Smooth muscle cell (in vitro differentiated cells): ENCODE measurements at regions not wholly inside any gene's neighbourhood (a gene's known extent, or its start where the extent isn't known, plus 50 kb on each side); places are given as distances from the start of the nearest gene placed in this dataset.
A peak's percentile ranks its signal among the peaks of the same experiment; 100 is the strongest.

Experiments
- DNase-seq: peaks from one replicate; lab custom pipeline; 2025; ENCODE audit not compliant: unreplicated experiment; lab: John Stamatoyannopoulos, UW
- H2AFZ ChIP-seq: fragments of 200-600 bp; sonication (generic); 2 replicates; pipeline ENCODE4 v1.6.0; 2016; ENCODE audit warnings: antibody characterized with exemption, low read depth, mild to moderate bottlenecking
- H3F3A ChIP-seq: fragments of 200-600 bp; sonication (generic); 2 replicates; pipeline ENCODE4 v1.6.0; 2017; ENCODE audit warnings: antibody characterized with exemption, low read depth
- H3K27ac ChIP-seq: fragments of 200-600 bp; sonication (generic); 2 replicates; pipeline ENCODE4 v1.5.1; 2016; ENCODE audit warnings: low read depth, mild to moderate bottlenecking
- H3K27me3 ChIP-seq: fragments of 200-600 bp; sonication (generic); 2 replicates; pipeline ENCODE4 v1.6.1; 2016; ENCODE audit warnings: low read depth, mild to moderate bottlenecking
- H3K36me3 ChIP-seq: fragments of 200-600 bp; sonication (generic); 2 replicates; pipeline ENCODE4 v1.5.1; 2016; ENCODE audit warnings: low read depth
- H3K4me1 ChIP-seq: fragments of 200-600 bp; sonication (generic); 2 replicates; pipeline ENCODE4 v1.5.1; 2016; ENCODE audit warnings: low read depth
- H3K4me2 ChIP-seq: fragments of 200-600 bp; sonication (generic); 2 replicates; pipeline ENCODE4 v1.6.0; 2016; ENCODE audit warnings: mild to moderate bottlenecking
- H3K4me3 ChIP-seq: fragments of 200-600 bp; sonication (generic); 2 replicates; pipeline ENCODE4 v1.5.1; 2016; ENCODE audit warnings: mild to moderate bottlenecking
- H3K79me2 ChIP-seq: fragments of 200-600 bp; sonication (generic); 2 replicates; pipeline ENCODE4 v1.6.0; 2016; ENCODE audit warnings: low read depth, mild to moderate bottlenecking
- H3K9ac ChIP-seq: fragments of 200-600 bp; sonication (generic); 2 replicates; pipeline ENCODE4 v1.6.0; 2016; ENCODE audit warnings: low read depth
- H3K9me3 ChIP-seq: fragments of 200-600 bp; sonication (generic); replicated peaks from 2 replicates; pipeline ENCODE4 v1.5.1; 2016; ENCODE audit warnings: low read depth
- H4K20me1 ChIP-seq: fragments of 200-600 bp; sonication (generic); 2 replicates; pipeline ENCODE4 v1.6.0; 2016; ENCODE audit warnings: low read depth
- WGBS: methylation state at CpG from one replicate; pipeline ENCODE4 v1.1.7; 2016; ENCODE audit warnings: low lambda C conversion rate; 5-methylcytosine and 5-hydroxymethylcytosine counted together
- TF ChIP-seq, protein P1 (sequence below): fragments of 200-600 bp; sonication (generic); IDR thresholded peaks from 2 replicates; pipeline ENCODE4 v1.5.1; 2017; ENCODE audit warnings: borderline replicate concordance, mild to moderate bottlenecking, antibody characterized with exemption; ENCODE audit not compliant: insufficient read depth, poor library complexity, severe bottlenecking

GRCh38 chr10:35890676-35891495 is 248.8 kb upstream of the FZD8 start:
- DNase-seq, result no peak
- H3K4me3 ChIP-seq, result no peak overlapping the region
- peaks cover 2% of the 10 kb centered on the region for H3K27me3 ChIP-seq
- H2AFZ ChIP-seq, result peak overlapping the region; percentile 16
- TF ChIP-seq, protein P1, sequence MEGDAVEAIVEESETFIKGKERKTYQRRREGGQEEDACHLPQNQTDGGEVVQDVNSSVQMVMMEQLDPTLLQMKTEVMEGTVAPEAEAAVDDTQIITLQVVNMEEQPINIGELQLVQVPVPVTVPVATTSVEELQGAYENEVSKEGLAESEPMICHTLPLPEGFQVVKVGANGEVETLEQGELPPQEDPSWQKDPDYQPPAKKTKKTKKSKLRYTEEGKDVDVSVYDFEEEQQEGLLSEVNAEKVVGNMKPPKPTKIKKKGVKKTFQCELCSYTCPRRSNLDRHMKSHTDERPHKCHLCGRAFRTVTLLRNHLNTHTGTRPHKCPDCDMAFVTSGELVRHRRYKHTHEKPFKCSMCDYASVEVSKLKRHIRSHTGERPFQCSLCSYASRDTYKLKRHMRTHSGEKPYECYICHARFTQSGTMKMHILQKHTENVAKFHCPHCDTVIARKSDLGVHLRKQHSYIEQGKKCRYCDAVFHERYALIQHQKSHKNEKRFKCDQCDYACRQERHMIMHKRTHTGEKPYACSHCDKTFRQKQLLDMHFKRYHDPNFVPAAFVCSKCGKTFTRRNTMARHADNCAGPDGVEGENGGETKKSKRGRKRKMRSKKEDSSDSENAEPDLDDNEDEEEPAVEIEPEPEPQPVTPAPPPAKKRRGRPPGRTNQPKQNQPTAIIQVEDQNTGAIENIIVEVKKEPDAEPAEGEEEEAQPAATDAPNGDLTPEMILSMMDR, result no peak
- no peak overlapping the region for H3K9ac ChIP-seq
- H4K20me1 ChIP-seq, result no peaks in the 10 kb centered on the region
- H3F3A ChIP-seq, result peaks cover 27% of the 10 kb centered on the region
- peak overlapping the region; percentile 66 for H3K4me2 ChIP-seq
- peaks cover 22% of the 10 kb centered on the region for H3K4me1 ChIP-seq
- H3K79me2 ChIP-seq, result no peaks in the 10 kb centered on the region
- H3K9me3 ChIP-seq, result no peaks in the 10 kb centered on the region
- WGBS, result 22% methylated on average over 2 of the region's 2 CpGs
- H3K36me3 ChIP-seq, result no peaks in the 10 kb centered on the region
- H3K27ac ChIP-seq, result peak overlapping the region; percentile 65

GRCh38 chr10:35889971-35890675 is 248.0 kb upstream of the FZD8 start:
- H3K9ac ChIP-seq, result no peak overlapping the region
- peak; percentile 14 for DNase-seq
- H3K4me2 ChIP-seq, result peak overlapping the region; percentile 66
- peaks cover 10% of the 10 kb centered on the region for H3K27me3 ChIP-seq
- peak overlapping the region; percentile 65 for H3K27ac ChIP-seq
- H3K4me3 ChIP-seq, result no peak overlapping the region
- peak overlapping the region; percentile 16 for H2AFZ ChIP-seq
- H3K4me1 ChIP-seq, result peaks cover 18% of the 10 kb centered on the region
- 28% methylated on average over 14 of the region's 14 CpGs for WGBS
- H3K36me3 ChIP-seq, result no peaks in the 10 kb centered on the region
- no peaks in the 10 kb centered on the region for H3K79me2 ChIP-seq
- TF ChIP-seq, protein P1, result no peak
- H3K9me3 ChIP-seq, result no peaks in the 10 kb centered on the region
- no peaks in the 10 kb centered on the region for H4K20me1 ChIP-seq
- peaks cover 27% of the 10 kb centered on the region for H3F3A ChIP-seq

DNA sequence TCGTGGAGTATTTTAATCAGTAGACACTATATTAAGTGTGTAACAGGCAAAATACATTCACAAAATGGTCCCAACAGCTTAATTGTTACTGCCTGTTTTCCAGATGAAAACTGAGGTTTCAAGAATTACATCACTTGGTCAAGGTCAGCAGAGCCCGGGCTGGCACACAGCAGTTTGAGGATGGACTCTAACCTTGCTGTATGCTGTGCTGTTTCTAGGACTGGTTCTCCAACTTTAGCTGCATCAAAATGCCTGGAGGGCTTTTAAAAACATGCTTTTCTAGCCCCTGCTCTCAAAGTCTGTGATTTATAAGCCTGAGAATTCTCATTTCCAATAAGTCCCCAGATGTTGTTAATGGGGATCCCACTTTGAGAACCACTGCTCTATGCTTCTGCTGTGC is 247.1 kb upstream of the FZD8 start:
- Histone ChIP-seq H3K27me3 (peaks cover 19% of the 10 kb centered on the region), H3K27ac (no peak overlapping the region), H3K79me2 (no peaks in the 10 kb centered on the region), H3F3A (peaks cover 27% of the 10 kb centered on the region), H3K9me3 (no peaks in the 10 kb centered on the region), H3K4me1 (peaks cover 26% of the 10 kb centered on the region), H3K4me3 (no peak overlapping the region), H4K20me1 (no peaks in the 10 kb centered on the region), H3K9ac (no peak overlapping the region), H2AFZ (no peak overlapping the region), H3K4me2 (peak overlapping the region; percentile 20), H3K36me3 (no peaks in the 10 kb centered on the region)
- DNase-seq, result no peak
- TF ChIP-seq, protein P1, result no peak
- 85% methylated on average over 2 of the region's 2 CpGs for WGBS
